ENCODE measurements at regions not wholly inside any gene's neighbourhood (a gene's known extent, or its start where the extent isn't known, plus 50 kb on each side); places are given as distances from the start of the nearest gene placed in this dataset.

GRCh38 chr12:114998118-114998749 lies 314.3 kb upstream of the TBX3 start:
- DNase-seq: no peak
- Histone ChIP-seq H3K27ac (no peak overlapping the region), H3K27me3 (no peaks in the 10 kb centered on the region), H3K4me1 (no peaks in the 10 kb centered on the region), H3K4me3 (no peak overlapping the region), H3K36me3 (replicated peaks in 1 of 2; ENCODE audit: insufficient read depth in 1 of 2, low read depth in 2 of 2) (no peaks in the 10 kb centered on the region), H3K9me3 (no peaks in the 10 kb centered on the region)
- WGBS, 2 donors: 10 to 12% methylated on average over 2 of the region's 2 CpGs
- intact Hi-C loops (cut with DNase I): no loop called here
- ATAC-seq: no peak
- no peak for TF ChIP-seq POLR2A (IDR thresholded peaks at IDR 0.05)
- no peak for TF ChIP-seq CTCF (IDR thresholded peaks at IDR 0.05)

GRCh38 chr12:114996382-114996781 lies 312.4 kb upstream of the TBX3 start:
- Histone ChIP-seq H3K9me3 (no peaks in the 10 kb centered on the region), H3K27me3 (no peaks in the 10 kb centered on the region), H3K27ac (no peak overlapping the region), H3K36me3 (replicated peaks in 1 of 2; ENCODE audit: insufficient read depth in 1 of 2, low read depth in 2 of 2) (no peaks in the 10 kb centered on the region), H3K4me3 (no peak overlapping the region), H3K4me1 (no peaks in the 10 kb centered on the region)
- no peak for DNase-seq
- no peak for TF ChIP-seq CTCF (IDR thresholded peaks at IDR 0.05)
- TF ChIP-seq POLR2A (IDR thresholded peaks at IDR 0.05): no peak
- ATAC-seq: no peak
- intact Hi-C loops (cut with DNase I): no loop called here
- 58 to 63% methylated on average over 5 of the region's 5 CpGs for WGBS, 2 donors

- H3K9me3 ChIP-seq: no peaks in the 10 kb centered on the region
- no peaks in the 10 kb centered on the region for H3K4me1 ChIP-seq
- H3K4me3 ChIP-seq: no peak overlapping the region
- no peak for ATAC-seq
- 33 to 49% methylated on average over 1 to 2 of the region's 2 CpGs for WGBS, 2 donors
- no peaks in the 10 kb centered on the region for H3K27me3 ChIP-seq
- TF ChIP-seq POLR2A (IDR thresholded peaks at IDR 0.05) (no peak), CTCF (IDR thresholded peaks at IDR 0.05) (no peak)
- intact Hi-C loops (cut with DNase I): no loop called here
- H3K36me3 ChIP-seq (replicated peaks in 1 of 2; ENCODE audit: insufficient read depth in 1 of 2, low read depth in 2 of 2): no peaks in the 10 kb centered on the region
- H3K27ac ChIP-seq: no peak overlapping the region
- no peak for DNase-seq
These were observed 311.9 kb upstream of the TBX3 start for GRCh38 chr12:114995891-114996290.

GRCh38 chr12:114993165-114993564 lies 309.2 kb upstream of the TBX3 start:
- 53 to 60% methylated on average over 3 of the region's 3 CpGs for WGBS, 2 donors
- TF ChIP-seq CTCF (IDR thresholded peaks at IDR 0.05) (no peak), POLR2A (IDR thresholded peaks at IDR 0.05) (no peak)
- Histone ChIP-seq H3K9me3 (no peaks in the 10 kb centered on the region), H3K27ac (no peak overlapping the region), H3K36me3 (replicated peaks in 1 of 2; ENCODE audit: insufficient read depth in 1 of 2, low read depth in 2 of 2) (no peaks in the 10 kb centered on the region), H3K27me3 (no peaks in the 10 kb centered on the region), H3K4me3 (no peak overlapping the region), H3K4me1 (no peaks in the 10 kb centered on the region)
- intact Hi-C loops (cut with DNase I): no loop called here
- no peak for DNase-seq
- ATAC-seq: no peak

GRCh38 chr12:114992443-114992842 lies 308.5 kb upstream of the TBX3 start:
- Histone ChIP-seq H3K36me3 (replicated peaks in 1 of 2; ENCODE audit: insufficient read depth in 1 of 2, low read depth in 2 of 2) (no peaks in the 10 kb centered on the region), H3K9me3 (no peaks in the 10 kb centered on the region), H3K27me3 (no peaks in the 10 kb centered on the region), H3K4me3 (no peak overlapping the region), H3K27ac (no peak overlapping the region), H3K4me1 (no peaks in the 10 kb centered on the region)
- 8 to 43% methylated on average over 1 of the region's 1 CpG for WGBS, 2 donors
- no peak for ATAC-seq
- intact Hi-C loops (cut with DNase I): no loop called here
- TF ChIP-seq CTCF (IDR thresholded peaks at IDR 0.05): no peak
- TF ChIP-seq POLR2A (IDR thresholded peaks at IDR 0.05): no peak
- no peak for DNase-seq
